Hematopoietic multipotent progenitor cell treated with erythropoietin and hydrocortisone succinate and interleukin-3 and kit ligand, for 15 days (in vitro differentiated cells): ENCODE measurements at regions not wholly inside any gene's neighbourhood (a gene's known extent, or its start where the extent isn't known, plus 50 kb on each side); places are given as distances from the start of the nearest gene placed in this dataset.

ENCODE experiments used
- DNase-seq: peaks from one replicate; pipeline ENCODE4 v3.0.0-alpha.2; 2015; ENCODE audit warnings: low spot score

DNA sequence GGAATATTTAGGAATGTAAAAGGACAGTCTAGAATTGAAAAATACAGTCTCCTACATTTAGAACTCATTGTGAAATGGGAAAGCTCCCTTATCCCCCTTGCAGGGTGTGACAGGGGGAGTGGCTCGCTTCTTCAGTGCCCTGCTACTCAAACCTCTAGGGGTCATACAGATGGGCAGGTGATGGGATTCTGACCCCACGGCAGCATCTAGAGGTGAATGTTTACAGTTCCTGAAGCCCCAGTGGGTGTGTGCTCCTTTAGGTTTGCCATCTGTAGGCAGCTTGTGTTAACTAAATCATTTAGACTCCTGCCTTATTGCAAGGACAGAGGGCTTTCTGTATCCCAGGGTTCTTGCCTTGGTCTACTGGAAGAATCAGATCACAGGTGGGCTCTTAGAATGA is 271.0 kb upstream of the MPDZ start:
- DNase-seq, result no peak

- no peak for DNase-seq
Measured at GRCh38 chr9:13548535-13548934, 269.0 kb upstream of the MPDZ start.

GRCh38 chr9:13535141-13535540 is 255.6 kb upstream of the MPDZ start:
- no peak for DNase-seq

- no peak for DNase-seq
Measured at GRCh38 chr9:13534006-13534405, 254.5 kb upstream of the MPDZ start.

DNA sequence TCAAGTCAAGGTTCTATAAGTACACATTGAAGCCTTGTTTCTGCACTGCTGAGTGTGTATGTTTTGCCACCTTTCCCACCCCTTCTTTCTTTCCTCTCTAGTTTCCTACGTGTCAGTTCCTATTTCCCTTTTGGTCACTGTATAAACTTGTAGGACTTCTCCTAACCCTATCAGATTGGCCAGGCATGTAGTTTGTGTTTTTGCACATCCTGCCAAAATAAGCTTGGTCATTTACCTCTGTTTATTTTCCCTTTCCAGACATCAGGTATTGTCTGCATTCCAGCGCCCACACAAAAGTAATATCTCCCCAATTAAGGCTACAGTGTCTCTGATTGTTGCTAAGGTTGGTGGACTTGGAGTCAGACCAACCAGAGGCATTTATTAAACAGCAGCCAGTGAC is 252.9 kb upstream of the MPDZ start:
- no peak for DNase-seq

DNA sequence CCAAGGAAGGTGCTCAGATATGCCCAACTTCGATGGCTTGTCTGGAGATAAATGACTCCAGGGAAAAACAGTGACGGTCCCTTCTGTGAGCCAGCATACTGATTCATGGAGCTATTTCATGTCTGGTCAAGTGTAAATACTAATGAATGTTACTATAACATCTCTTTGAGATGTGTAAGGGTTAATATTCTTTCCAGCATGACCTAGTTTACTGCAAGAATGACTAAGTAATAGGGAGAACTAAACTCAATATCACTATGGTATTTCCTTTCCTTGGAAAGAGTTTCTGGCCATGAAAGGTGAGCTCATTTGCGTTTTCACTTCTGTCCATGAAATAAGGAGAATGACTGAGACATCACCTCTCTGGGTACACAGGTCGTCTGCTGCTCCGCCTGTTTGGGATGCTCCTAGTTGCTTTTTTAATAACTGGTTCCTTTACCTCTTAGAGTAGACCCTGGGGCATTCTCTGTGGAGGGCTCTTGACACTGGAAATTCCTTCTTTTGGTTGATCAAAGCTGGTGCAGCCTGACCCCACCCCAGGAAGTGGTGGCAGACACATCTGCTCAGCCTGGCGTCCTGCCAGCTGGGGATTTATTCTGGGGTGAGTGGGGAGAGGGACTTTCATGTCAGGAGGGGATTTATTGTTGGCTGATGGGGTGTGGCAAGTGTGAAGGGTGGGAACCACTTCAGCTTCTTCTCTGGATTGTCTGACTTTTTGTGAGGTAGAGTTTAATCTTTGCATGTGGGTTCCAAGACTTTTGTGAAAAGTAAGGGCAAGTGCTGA is 250.0 kb upstream of the MPDZ start:
- DNase-seq, result no peak

DNA sequence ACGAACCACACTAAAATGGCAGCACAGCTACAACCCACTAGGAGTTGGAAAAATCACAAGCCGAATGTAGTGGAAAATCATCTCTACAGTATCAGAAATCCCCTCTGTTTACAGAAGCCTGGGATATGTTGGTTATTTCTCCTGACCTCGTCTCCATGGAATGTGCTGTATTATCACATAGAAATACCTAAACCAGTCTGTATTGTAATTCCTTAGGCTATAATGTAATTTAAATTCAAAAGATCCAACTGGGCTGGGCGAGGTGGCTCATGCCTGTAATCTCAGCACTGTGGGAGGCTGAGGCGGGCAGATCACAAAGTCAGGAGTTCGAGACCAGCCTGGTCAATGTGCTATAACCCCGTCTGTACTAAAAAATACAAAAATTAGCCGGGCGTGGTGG is 244.8 kb upstream of the MPDZ start:
- DNase-seq, result no peak

GRCh38 chr9:13520069-13520468 is 240.6 kb upstream of the MPDZ start:
- no peak for DNase-seq

- no peak for DNase-seq
Measured at GRCh38 chr9:13513716-13514444, 234.4 kb upstream of the MPDZ start.

GRCh38 chr9:13513286-13513685 is 233.8 kb upstream of the MPDZ start:
- DNase-seq, result no peak

- no peak for DNase-seq
Measured at GRCh38 chr9:13508681-13509080, 229.2 kb upstream of the MPDZ start.

DNA sequence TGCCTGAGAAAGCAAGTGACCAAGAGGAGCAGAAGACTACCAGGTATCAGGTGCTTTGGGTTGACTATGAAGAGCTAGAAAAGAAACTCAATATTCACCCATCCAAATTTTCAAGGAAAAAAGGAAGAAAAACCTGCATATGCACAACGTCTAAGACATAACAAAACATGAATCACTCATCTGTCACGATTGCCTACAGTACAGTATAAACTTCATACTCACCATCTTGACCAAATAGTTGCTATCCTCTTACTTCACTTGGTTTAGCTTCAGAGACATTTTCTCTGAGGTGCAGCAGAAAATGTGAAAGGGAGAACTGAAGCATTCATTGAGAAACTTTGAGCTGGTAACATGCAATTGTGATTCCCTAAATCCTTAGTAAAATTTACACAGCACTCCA is 228.6 kb upstream of the MPDZ start:
- no peak for DNase-seq

- DNase-seq, result no peak
Measured at GRCh38 chr9:13505797-13506196, 226.3 kb upstream of the MPDZ start.

- DNase-seq, result no peak
Measured at GRCh38 chr9:13503599-13503998, 224.1 kb upstream of the MPDZ start.

- DNase-seq, result no peak
Measured at GRCh38 chr9:13502484-13502883, 223.0 kb upstream of the MPDZ start.

DNA sequence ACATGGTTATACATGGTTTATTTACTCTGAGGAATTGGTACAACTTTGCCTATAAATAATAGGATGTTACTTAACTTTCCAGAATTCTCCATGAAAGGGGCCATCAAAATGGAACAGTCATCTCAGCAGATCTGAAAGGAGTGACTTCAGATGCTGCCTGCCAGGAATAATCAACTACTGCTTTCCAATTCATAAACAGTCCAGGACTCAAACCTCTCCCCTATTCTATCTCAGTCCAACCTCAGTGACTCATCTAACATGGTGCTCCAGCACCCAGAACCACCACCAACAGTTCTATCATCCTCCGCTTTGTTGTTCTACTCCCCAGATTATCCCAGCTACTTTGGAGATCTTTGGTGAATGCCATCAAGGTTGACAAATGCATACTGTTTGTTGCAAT is 221.5 kb upstream of the MPDZ start:
- no peak for DNase-seq

DNA sequence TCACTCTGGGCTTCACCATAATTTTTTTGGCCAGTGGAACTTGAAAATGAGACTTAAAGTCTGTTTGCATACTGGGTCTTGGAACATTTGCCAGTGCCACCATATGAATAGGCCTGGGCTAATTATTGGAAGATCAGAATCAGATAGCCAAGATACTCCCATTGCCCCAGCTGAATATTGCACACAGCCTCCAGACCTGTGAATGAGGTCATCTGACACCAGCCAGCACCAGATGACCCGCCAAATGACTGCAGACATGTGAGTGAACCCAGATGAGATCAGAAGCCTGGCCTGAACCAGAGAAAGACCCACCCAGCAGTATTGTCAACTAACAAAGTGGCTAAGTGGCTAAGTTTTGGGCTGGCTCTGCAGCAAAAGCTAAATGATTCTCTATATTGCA is 220.5 kb upstream of the MPDZ start:
- DNase-seq, result no peak

GRCh38 chr9:13493697-13494096 is 214.2 kb upstream of the MPDZ start:
- DNase-seq, result no peak

GRCh38 chr9:13491493-13492424 is 212.3 kb upstream of the MPDZ start:
- DNase-seq, result no peak

DNA sequence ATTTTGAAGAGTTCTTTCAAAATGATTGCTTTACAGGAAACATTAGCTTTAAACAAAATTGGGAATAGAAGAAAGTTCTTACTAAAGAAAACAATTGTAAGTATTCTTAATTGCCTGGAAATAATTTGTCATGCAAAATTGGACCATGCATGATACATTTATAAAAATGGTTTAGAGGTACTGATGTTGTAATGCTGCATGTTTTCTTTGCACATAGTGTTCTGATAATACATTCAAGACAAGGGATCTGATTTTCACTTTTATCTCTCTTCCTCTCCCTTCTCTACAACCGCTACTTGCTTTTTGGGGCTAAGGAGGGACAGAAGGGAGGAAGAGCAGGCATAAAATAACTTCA is 211.6 kb upstream of the MPDZ start:
- no peak for DNase-seq

- DNase-seq, result no peak
Measured at GRCh38 chr9:13487936-13488335, 208.4 kb upstream of the MPDZ start.

GRCh38 chr9:13487498-13487897 is 208.0 kb upstream of the MPDZ start:
- DNase-seq, result no peak

GRCh38 chr9:13487071-13487470 is 207.6 kb upstream of the MPDZ start:
- DNase-seq, result no peak
